ENCODE measurements at regions not wholly inside any gene's neighbourhood (a gene's known extent, or its start where the extent isn't known, plus 50 kb on each side); places are given as distances from the start of the nearest gene placed in this dataset.
"Not testable (repeated sequence)": the region's sequence is repeated elsewhere in the genome, so short reads cannot be mapped to it uniquely, and the experiment has no call there.

- TF ChIP-seq CTCF (conservative IDR thresholded peaks at IDR 0.05; ENCODE audit: low read depth, low read length): no peak
- no peak overlapping the region for H3K4me3 ChIP-seq (ENCODE audit: low read depth, low read length)
- DNase-seq (ENCODE audit: low read depth): no peak
These were observed 164.4 kb upstream of the NAMPT start for GRCh38 chr7:106448992-106449859.

DNA sequence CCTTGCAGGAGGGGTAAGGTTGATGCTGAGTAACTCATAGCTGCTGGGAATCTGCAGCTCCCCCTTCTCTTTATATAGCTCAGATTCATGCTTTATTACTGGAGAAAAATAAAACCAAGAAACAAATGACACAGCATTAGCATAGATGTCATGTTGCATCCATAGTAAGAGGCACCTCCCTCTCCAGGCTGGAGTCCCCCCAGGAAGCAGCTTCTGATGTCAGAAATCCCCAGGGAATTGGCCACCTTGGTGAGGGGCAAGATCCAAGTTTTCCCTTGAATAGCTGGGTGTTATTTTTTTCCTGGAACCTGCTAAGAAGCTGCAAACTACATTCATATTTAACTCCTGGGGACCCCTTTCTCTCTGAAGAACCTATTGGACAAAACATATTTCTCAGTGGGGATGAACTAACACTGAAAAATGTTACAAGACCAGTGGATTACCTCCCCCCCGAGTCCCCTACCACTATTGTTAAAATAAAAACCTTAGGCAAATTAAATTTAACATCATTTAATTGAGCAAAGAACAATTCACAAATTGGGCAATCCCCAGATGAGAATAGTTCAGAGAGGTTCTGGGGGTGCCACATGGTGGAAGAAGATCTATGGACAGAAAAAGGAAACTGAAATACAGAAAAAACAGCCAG is 163.7 kb upstream of the NAMPT start:
- H3K4me3 ChIP-seq (ENCODE audit: low read depth, low read length): no peak overlapping the region
- DNase-seq (ENCODE audit: low read depth): no peak
- no peak for TF ChIP-seq CTCF (conservative IDR thresholded peaks at IDR 0.05; ENCODE audit: low read depth, low read length)

DNA sequence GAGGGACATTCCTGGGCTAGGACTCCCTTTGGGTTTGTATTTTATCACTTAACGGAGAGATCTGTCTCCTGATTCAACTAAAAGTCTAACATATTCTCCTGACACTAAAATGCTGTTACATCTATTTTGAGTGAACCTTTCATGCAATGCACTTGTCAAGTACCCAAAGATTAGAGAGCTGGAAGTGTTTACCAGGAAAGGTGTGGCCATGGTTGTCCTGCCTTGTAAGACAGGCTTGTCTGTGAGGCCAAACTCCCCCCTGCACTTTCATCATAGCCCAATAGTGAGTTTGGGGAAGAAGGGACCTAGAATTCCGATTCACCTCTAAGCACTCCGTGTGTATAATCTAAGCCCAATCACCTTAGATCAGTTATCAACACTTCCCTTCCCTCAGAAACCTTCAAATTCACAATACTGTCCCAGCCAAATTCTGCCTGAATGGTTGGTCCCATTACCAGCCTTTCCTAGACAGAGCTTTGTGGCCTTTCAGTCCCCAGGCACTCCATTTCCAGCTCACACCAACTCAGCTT is 162.6 kb upstream of the NAMPT start:
- H3K4me3 ChIP-seq (ENCODE audit: low read depth, low read length): no peak overlapping the region
- DNase-seq (ENCODE audit: low read depth): no peak
- TF ChIP-seq CTCF (conservative IDR thresholded peaks at IDR 0.05; ENCODE audit: low read depth, low read length): no peak

DNA sequence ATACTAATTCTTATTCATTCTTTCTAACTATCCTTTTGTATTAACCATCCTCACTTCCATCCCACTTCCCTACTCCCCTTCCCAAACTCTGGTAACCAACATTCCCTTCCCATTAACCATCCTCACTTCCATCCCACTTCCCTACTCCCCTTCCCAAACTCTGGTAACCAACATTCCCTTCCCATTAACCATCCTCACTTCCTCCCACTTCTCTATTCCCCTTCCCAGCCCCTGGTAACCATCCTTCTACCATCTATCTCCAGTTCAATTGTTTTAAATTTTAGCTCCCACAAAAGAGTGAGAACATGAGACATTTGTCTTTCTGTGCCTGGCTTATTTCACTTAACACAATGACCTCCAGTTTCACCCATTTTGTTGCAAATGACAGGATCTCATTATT is 160.6 kb upstream of the NAMPT start:
- not testable (repeated sequence) for DNase-seq (ENCODE audit: low read depth); H3K4me3 ChIP-seq (ENCODE audit: low read depth, low read length)

DNA sequence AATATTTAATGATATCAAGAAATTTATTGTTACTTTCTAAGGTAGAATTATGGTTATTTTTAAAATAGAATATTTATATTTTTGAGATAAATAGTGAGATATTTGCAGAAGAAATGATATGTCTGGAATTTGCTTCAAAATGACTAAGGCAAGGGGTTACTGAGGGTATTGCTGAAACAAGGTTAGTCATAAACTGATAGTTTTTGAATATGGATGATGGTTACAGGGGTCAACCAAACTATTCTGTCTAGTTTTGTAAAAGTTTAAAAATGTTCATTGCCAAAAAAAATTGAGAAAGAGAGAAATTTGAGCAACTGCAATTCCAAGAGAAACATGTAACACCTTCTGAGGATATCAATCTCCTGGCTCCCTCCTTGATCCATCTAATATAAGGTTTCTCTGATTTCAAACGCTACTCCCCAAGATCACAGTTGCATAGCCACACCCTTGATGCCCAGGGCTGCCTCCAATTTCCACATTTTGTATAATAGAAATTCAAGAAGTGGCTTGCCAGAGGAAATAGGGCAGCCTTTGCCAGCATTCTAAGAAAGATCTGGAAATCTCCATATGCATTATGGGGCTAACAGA is 159.4 kb upstream of the NAMPT start:
- H3K4me3 ChIP-seq (ENCODE audit: low read depth, low read length): no peak overlapping the region
- no peak for TF ChIP-seq CTCF (conservative IDR thresholded peaks at IDR 0.05; ENCODE audit: low read depth, low read length)
- peak; percentile 30 for DNase-seq (ENCODE audit: low read depth)

DNA sequence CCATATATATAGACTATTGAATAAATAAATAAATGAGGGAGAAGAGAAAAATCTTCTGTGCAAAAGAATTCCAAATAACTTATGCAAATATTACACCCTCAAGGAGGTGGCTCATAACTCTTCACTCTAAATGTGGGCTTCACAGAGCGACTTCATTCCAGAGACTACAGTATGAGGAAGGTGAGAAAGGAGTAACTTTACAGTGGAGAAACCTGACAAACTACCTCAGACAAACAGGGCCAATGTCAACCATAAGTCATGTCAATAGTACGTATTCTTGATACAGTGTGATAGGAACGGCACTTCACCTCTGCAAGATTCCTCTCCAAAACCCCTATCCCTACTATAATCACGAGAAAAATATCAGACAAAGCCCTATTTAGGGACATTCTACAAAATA is 158.4 kb upstream of the NAMPT start:
- DNase-seq (ENCODE audit: low read depth): no peak
- H3K4me3 ChIP-seq (ENCODE audit: low read depth, low read length): no peak overlapping the region
- TF ChIP-seq CTCF (conservative IDR thresholded peaks at IDR 0.05; ENCODE audit: low read depth, low read length): no peak

DNA sequence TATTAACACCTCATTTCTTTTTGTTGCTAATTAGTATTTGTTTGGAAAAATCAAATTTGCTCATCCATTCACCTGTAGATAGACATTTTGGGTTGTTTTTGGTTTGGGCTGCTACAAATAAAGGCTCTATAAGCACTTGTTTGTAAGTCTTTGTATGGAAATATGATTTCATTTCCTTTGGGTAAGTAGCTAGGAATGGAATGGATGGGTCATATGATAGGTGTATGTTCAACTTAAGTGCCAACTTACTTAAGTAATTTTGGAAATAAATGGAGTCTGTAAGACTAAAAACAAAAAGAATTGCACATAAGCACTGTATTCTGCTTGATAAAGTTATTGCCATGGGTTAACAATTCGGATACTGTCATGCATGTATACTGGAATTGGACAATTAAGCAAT is 157.7 kb upstream of the NAMPT start:
- no peak for DNase-seq (ENCODE audit: low read depth)
- TF ChIP-seq CTCF (conservative IDR thresholded peaks at IDR 0.05; ENCODE audit: low read depth, low read length): no peak
- H3K4me3 ChIP-seq (ENCODE audit: low read depth, low read length): no peak overlapping the region

GRCh38 chr7:106441343-106441742 is 156.6 kb upstream of the NAMPT start:
- not testable (repeated sequence) for DNase-seq (ENCODE audit: low read depth); H3K4me3 ChIP-seq (ENCODE audit: low read depth, low read length)

DNA sequence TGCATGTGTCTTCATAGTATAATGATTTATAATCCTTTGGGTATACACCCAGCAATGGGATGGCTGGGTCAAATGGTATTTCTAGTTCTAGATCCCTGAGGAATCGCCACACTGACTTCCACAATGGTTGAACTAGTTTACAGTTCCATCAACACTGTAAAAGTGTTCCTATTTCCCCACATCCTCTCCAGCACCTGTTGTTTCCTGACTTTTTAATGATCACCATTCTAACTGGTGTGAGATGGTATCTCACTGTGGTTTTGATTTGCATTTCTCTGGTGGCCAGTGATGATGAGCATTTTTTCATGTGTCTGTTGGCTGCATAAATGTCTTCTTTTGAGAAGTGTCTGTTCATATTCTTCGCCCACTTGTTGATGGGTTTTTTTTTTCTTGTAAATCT is 152.2 kb upstream of the NAMPT start:
- not testable (repeated sequence) for DNase-seq (ENCODE audit: low read depth); H3K4me3 ChIP-seq (ENCODE audit: low read depth, low read length)
